ENCODE measurements at regions not wholly inside any gene's neighbourhood (a gene's known extent, or its start where the extent isn't known, plus 50 kb on each side); places are given as distances from the start of the nearest gene placed in this dataset.
A peak's percentile ranks its signal among the peaks of the same experiment; 100 is the strongest.

DNA sequence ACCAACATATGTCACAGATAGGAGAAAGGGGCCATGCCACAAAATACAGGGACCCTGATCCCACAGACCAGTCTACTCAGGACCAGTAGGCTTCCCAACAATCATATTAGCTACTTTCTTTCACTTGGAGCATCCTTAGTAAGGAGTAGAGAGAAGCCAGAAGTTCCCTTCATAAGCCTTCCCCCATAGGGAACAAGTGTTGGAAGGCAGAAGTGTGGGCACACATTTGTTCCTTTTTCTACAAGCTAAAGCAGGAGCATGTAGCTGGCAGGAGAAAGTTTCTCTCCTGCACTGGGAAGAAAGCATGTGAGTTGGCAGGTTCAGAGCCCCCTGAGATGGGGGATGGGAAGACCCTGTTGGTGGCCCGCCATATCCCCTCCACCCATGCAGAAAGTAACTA lies 165.4 kb downstream of the KCTD12 start:
- intact Hi-C loops (cut with micrococcal nuclease), result no loop called here
- DNase-seq, result no peak
- no peak for ATAC-seq

DNA sequence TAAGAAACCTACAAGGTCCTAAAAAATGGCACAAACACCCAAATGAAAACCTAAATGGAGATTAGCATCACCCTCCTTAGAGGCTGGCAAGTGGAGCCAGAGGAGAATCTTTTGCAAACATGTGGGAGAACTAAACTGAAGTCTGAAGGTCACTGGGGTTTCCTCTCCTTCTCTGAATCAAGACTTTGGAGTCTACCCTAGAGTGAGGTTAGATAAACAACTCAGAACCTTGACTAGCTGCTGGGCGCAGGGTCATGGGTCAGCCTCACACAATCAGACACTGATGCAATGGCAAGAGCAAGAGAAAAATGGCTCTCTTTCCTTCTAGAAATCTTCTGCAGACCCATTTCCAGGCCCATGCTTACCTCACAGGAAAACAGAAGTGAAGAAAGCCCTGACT lies 165.8 kb downstream of the KCTD12 start:
- intact Hi-C loops (cut with micrococcal nuclease), result no loop called here
- ATAC-seq (no peak), DNase-seq (no peak)

DNA sequence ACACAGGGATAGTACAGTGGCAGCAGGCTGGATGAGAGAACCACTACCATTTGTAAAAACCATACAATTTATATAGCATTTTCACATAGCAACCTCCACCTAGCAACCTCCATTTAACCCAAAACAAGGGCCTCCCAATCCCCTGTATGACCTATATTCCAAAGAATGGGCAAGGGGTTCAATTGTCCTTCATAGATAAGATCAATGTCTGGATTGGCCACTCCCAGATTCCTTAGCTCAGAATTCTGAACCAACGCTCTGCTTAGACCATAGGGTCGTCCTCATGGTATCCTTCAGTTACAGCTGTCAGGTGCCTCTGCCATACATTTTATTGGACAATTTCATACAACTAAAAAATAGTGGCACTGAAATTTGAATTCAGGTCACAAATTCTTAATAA lies 166.2 kb downstream of the KCTD12 start:
- no peak for DNase-seq
- ATAC-seq, result no peak
- intact Hi-C loops (cut with micrococcal nuclease), result no loop called here

DNA sequence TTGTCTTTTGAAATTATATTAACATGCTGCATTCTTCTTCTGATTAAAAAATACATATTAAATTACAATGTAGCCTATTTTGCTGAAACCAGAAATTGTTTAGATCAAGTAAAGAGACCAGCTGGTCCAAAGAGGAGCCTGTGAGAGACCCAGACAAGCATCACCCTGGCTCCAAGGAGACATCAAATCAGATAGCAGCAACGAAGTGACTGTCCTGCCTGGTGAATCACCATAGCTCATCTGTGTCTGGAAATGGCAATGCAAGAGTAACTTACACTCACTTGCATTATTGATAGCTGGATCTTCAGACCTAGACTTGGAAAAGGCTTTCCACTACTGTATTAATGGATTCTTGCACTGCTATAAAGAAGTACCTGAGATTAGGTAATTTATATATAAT lies 169.1 kb downstream of the KCTD12 start:
- no peak for DNase-seq
- ATAC-seq, result no peak
- intact Hi-C loops (cut with micrococcal nuclease), result no loop called here

DNA sequence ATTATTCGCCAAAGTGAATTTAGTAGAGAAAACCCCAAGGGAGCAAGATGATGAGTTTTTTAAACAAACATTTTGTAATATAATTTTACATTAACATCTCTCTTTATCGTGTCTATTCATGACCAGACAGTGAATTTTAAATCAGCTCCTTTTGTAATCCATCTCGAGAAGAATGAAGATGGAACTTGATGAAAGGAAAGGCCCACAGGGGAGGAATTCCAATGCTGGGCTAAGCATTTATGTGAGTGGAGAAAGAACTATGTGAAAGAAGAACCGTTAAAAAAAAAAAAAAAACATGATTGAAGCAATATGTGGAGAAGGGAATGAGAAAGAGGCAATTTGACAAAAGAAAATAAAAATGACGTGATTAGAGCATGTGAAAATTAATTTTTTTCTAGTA lies 170.6 kb downstream of the KCTD12 start:
- intact Hi-C loops (cut with micrococcal nuclease), result no loop called here
- DNase-seq (no peak), ATAC-seq (peak; percentile 6)

DNA sequence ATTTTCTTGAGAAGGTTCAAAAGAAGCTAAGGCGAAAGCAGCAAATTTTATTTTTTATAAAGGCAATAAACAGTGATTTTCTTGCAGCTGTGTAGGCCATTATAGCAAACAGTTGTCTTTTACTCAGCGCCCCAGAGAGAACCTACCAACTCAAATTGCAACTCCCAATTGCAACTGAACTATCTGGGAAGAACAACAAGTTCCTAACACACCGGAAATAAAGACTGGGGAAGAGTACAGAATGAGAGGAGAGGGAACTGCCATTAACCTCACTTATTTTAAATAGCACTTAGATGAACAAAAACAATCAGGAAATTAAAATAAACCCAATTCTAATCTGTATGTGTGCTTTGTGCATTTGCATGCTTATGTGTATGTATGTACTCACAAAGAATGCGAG lies 171.1 kb downstream of the KCTD12 start:
- DNase-seq (no peak), ATAC-seq (peak; percentile 56)
- intact Hi-C loops (cut with micrococcal nuclease), result no loop called here

DNA sequence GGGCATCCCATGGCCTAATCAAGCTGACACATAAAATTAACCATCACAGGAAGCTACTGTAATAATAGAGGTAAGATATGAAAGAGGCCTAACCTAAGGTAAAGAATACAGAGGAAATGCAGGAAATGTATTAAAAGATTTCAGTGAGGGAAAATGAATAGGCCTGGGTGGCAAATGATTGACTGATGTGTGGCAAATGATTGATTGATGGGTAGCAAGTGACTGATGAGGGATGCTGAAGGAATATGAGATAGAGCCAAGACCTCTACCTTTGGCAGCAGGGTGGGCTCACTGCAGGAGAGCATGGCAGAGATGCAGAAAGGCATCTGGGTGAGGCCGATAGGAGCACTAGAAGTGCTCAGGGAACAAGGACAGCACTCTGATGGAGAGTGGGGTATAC lies 172.9 kb downstream of the KCTD12 start:
- intact Hi-C loops (cut with micrococcal nuclease), result no loop called here
- no peak for DNase-seq
- ATAC-seq, result no peak

DNA sequence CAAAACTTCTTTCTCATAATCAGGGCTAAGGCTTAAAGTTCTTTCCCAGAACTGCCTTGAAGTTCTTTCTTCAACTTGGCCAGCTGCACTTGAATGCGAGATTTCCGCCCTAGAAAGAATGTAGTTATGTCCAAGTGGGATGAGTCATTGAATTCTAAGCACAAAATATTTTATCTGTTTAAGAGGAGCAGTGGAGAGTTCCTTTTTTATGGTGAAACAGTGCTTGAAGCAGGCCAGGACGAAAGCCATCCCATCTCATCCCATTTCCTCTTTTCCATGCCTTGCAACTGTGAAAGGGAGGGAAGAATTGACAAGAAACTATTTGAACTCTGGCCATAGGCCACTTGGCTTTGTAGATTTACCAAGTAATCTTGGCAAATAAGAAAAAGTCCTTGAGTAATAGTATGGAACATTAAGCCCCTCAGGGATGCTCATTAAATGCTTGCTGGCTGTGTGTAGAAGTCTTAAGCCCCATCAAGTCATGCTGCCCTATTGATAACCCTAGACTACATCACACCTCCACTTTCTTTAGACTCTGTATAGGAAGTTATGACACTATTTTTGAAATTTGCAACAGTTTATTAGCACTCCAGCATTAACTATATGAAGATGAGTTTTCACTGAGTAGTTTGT lies 174.5 kb downstream of the KCTD12 start:
- ATAC-seq, result peak; percentile 94
- intact Hi-C loops (cut with micrococcal nuclease), result no loop called here
- no peak for DNase-seq

DNA sequence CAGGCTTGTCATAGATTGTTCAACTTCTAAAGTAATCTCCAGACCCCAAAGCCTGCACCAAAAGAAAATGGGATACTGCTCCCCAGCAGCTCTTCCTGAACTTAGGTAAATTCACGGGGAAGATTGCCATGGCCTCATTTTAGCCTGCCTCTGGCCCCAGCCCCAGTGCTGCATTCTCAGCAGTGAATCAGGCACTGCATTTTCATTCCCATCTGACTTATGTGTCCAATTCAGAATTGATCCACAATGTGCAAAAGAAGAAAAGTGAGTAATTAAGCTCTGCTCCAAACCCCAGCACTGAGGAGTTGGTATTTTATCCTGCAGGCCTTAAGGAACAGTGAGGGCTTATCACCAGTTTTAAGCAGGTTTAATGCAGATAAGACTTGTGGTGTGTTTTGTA lies 176.4 kb downstream of the KCTD12 start:
- intact Hi-C loops (cut with micrococcal nuclease), result no loop called here
- ATAC-seq (no peak), DNase-seq (no peak)

DNA sequence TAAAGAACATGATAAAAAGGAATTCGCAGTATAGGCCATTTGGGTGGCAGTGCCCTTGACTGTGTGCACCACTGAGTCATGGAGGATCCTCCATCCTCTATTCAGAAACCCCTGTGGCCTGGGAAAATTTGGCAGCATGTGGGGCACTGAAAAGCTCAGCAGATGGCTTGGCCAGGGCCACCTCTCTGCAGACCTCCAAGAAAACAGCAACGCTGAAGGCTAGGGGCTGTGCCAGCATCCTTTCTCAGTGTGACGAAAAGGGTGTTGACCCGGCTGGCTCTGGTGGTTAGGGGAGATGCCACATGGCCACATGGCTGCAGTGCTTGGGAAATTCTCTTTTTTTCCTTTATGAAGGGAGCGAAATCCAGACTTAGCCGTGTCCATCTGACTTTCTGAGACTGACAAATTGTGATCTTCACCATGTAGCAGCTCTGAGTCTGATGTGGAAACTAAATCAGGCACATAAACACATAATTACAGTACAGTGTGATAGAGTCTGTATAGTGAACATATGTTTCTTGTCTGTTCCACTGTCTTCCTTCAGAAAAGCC lies 178.0 kb downstream of the KCTD12 start:
- intact Hi-C loops (cut with micrococcal nuclease), result no loop called here
- ATAC-seq (peak; percentile 36), DNase-seq (peak; percentile 44)

DNA sequence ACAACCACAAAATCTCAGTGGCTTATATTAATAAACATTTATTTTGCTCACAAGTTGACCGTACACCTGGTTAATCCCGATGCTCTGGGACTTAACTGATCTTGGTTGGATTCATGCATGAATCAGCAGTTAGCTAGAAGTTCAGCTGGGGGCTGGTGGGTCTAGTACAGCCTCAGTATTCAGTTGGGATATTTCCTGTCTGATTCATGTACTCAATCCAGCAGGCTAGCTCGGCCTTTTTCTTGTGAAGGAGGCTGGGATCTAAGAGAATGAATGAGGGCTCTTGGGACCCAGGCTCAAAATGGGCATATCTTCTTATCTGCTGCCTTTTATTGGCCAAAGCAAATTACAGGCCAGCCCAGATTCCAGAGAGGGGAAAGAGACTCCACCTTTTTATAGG lies 178.8 kb downstream of the KCTD12 start:
- ATAC-seq (no peak), DNase-seq (no peak)
- intact Hi-C loops (cut with micrococcal nuclease), result no loop called here

DNA sequence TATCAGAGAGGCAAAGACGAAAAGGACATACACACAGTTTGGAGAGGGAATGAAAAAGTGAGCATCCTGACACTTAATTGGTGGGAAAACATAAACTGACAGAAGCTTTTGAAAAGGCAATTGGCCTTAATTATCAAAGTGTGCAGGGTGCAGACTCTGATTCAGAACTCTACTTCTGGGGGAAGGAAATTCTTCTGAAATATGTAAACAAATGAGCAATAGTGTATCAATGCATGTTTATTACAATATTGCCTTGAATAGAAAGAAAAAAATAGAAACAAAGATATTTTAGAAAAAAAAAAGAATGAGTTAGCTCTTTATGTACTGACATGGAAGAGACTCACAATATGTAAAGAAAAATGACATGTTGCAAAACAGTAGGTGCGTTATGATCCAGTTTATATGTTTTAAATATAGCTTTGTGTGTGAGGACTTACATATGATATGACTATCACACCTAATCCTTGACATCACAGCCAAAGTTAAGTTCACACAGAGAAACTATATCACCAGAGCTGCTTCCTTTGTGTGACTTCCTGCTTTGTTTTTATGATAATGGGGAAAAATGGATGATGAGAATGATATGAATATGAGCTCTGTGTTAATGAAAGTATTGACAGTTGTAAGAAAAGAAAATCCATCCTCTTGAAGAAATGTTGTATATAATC lies 182.4 kb downstream of the KCTD12 start:
- DNase-seq (no peak), ATAC-seq (no peak)
- intact Hi-C loops (cut with micrococcal nuclease), result no loop called here

DNA sequence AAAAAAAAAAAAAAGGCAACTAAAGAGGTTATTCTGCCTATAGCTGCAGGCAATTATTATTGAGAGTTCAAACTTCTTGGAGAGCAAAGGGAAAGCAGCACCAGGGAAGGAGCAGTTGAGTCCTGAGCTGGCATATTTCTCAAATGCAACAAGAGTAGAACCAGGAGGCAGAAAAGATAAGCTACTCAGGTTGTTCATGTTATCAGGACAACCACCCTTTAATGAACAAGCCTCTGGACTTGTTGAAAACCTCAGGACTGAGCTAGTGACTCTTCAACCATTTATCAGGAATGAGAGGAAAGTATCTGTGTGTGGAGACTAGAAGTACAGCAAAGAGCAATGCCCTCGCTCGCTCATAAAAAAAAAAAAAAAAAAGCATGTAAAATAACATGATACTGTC lies 183.0 kb downstream of the KCTD12 start:
- intact Hi-C loops (cut with micrococcal nuclease), result no loop called here

DNA sequence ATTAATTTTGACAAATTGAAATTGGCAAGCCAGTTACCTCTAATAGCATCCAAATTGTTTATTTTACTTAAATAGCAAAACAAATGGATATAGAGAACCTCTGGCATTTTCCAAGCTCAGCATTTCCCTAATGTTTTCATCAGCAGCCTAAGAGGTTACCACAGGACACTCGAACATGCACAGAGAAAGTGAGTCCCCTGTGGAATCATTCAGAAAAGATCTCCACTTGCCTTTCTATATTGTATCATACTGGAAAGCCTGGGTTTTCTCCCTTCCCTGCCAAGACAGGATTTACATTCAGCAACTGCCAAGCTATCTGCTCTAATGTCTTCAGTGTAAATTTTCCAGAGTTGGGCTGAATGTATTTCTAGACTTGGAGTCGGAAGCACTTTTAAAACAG lies 188.9 kb downstream of the KCTD12 start:
- no peak for ATAC-seq
- DNase-seq, result no peak
- intact Hi-C loops (cut with micrococcal nuclease), result no loop called here

More for the DNA sequence above, 183.0 kb downstream of the KCTD12 start:
- DNase-seq (no peak), ATAC-seq (no peak)

DNA sequence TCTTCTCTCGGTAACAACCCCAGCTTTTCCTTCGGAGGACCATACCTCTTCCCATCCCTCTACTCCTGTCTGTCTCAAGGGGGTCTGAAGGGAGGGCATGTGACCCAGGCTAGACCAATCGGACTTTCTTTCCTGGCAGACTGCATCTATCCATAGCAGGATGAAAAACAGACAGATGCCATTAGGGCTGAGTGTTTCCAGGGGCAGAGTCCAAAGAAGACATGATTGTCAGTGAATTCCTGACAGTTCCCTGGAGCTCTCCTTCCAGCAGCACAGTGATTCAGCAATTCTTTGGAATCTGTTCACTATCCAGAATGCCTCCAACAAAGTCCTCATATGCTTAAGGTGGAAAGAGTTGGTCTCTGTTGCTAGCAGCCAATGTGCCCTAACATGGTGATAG lies 189.8 kb downstream of the KCTD12 start:
- intact Hi-C loops (cut with micrococcal nuclease), result no loop called here
- DNase-seq (no peak), ATAC-seq (no peak)

DNA sequence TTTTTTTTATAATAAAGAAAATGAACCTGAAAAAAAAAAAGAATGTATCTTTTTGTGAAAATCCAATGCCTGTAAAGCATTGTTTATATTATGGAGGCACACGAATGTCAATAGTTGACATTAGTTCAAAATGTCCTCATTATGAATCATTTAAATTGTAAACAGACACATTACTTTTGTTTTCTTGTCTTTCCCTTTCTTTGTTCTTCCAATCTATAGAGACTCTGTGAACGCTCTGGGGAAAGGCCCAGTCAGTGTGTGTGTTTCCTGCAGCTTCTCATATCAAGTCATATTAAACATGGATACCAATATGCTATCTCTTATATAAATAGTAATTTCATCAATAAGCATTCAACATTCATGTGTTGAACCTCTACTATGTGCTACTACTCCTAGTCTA lies 193.1 kb downstream of the KCTD12 start:
- no peak for ATAC-seq
- no peak for DNase-seq
- intact Hi-C loops (cut with micrococcal nuclease), result no loop called here

DNA sequence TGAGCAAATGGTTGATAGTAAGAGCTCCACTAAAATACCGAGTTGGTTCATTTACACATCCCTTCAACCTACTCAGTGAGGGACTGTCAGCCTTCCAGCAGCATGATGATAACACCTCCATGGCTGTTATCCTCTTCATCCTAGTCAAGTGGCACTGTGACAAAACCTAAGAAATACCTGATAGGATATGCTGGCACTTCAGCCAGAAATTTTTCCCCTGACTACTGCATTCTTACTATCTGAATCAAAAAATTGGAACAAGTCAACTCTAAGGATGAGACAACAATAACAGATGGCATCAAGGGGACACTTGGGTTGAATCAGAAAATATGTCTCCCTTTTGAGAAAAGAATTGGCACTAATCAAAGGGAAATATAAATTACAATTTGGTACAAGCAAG lies 193.9 kb downstream of the KCTD12 start:
- intact Hi-C loops (cut with micrococcal nuclease), result no loop called here
- ATAC-seq (no peak), DNase-seq (no peak)

DNA sequence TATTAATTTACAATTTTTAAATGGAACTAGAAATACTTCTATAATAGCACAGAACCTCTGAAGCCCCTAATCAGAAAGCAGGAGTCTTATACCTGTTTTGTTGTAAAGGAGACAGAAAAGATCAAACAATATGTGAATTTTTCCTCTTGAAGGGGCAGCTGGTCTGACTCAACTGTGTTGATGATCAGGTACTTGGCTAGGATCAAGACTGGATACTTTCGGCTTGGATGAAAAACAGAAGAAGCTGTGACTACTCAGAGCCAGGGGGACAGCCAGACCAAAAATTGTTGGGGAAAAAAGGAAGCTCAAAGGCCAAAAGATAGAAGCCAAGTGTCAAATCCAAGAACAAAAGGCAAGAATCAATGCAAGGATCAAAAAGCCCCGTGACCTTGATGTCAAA lies 195.6 kb downstream of the KCTD12 start:
- peak; percentile 47 for ATAC-seq
- intact Hi-C loops (cut with micrococcal nuclease), result no loop called here
- DNase-seq, result no peak

DNA sequence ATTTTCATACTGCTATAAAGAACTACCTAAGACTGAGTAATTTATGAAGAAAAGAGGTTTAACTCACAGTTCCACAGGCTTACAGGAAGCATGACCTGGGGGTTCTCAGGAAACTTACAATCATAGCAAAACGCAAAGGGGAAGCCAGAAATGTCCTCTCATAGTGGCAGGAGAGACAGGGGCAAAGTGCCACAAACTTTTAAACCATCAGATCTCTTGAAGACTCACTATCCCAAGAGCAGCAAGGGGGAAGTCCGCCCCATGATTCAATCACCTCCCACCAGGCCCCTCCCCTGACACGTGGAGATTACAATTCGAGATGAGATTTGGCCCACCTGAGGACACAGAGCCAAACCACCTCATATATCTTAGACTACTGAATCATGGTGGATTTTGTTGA lies 198.7 kb downstream of the KCTD12 start:
- DNase-seq (no peak), ATAC-seq (no peak)
- intact Hi-C loops (cut with micrococcal nuclease), result no loop called here

DNA sequence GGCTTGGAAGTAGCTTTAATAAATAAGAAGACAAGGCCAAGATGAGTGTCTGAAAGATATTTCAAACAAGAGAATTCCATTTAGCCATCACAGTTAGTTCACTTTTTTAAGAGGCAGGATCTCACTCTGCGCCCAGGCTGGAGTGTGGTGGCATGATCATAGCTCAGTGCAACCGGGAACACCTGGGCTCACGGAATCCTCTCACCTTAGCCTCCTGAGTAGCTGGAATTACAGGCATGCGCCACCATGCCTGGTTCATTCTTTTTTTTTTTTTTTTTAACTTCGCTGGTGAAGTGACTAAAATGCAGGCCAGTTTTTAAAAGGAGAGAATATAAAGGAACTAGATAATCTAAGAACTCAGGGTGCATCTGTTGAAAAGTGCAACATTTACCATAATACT lies 200.3 kb downstream of the KCTD12 start:
- DNase-seq (no peak), ATAC-seq (no peak)
- intact Hi-C loops (cut with micrococcal nuclease), result no loop called here

DNA sequence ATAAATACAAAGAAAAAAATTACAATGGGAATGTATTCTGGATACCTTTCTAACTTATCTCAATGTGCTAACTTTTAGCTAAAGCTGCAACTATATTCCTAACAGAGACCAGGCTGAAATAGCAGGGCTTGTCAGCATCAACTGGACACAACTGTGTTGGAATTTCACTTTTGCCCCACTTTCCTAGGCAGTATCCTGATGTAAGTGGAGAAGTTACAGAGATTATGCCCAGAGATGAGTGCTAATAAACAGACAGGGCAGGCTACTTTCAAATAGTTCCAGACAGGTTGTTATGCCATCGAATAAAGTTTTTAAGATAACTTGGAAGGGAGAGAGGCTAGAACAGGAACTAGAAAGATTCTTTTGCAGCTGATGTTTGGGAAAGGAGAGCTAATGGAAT lies 201.9 kb downstream of the KCTD12 start:
- no peak for DNase-seq
- ATAC-seq, result peak; percentile 15
- intact Hi-C loops (cut with micrococcal nuclease), result no loop called here

Measured in left ventricle myocardium superior (tissue), 1 donor.